GM21515 (cell line): ENCODE measurements at regions not wholly inside any gene's neighbourhood (a gene's known extent, or its start where the extent isn't known, plus 50 kb on each side); places are given as distances from the start of the nearest gene placed in this dataset.
"Not testable (repeated sequence)": the region's sequence is repeated elsewhere in the genome, so short reads cannot be mapped to it uniquely, and the experiment has no call there.

ENCODE experiments used
- ATAC-seq: cut with Tn5 transposase; IDR thresholded peaks from one replicate; pipeline ENCODE4 v1.9.1; 2021; ENCODE audit not compliant: unreplicated experiment

DNA sequence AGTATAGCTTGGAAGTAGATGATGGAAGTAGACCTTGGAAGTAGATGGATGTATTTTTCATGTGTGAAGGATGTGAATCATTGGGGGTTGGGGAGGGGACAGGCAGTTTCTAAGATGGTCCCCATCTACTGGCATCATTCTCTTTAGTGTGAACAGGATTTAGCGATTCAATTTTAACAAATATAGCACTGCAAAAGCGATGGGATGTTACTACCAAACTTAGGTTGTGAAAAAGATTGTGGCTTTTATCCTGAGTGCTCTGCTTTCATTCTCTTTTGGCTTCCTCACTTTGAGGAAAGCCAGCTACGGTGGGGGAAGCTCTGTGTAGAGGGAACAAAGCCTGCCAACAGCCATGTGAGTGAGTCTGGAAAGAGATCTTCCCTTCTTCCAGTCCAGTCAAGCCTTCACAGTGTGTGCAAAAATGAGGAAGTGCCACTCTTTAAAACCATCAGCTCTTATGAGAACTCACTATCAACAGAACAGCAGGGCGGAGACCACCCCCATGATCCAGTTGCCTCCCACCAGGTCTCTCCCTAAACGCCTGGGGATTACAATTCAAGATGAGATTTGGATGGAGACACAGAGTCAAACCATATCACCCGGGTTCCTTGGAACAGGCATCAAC is 441.4 kb downstream of the SH3GL2 start:
- ATAC-seq, result no peak

DNA sequence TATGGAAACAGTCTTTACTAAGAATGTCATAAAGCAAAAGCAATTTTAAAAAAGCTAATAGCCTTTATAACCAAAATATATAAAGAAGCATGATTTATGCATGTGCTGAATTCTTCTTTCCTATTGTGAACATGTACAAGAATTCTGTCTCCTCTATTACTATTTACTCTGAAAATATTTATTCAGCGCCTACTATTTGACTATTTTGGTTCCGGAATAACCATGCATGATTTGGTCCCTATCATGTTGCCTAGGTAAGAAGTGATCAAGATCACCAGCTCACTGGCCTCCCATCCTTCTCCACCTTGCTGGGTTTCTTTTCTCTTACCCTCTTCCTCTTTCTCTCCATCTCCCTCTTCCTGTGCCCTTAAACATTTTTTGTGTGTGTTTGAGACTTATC is 443.8 kb downstream of the SH3GL2 start:
- ATAC-seq, result no peak

DNA sequence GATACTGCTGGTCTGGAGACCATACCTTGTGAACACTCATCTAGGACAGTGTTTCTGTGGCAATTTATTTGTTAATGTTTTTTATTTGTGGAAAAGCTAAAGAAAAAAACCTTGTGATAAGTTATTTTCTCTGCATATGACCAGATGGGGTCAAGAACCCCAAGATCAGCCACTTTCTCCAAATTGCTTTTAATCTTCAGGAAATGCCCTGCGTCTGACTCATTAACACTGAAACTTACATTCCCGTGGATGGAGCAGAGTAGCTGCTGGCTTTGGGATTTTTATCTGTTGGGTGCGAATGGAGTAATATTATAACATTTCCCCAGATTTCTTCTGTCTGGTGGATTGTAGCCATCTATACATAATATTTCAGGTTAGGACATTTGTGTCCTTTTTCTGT is 444.5 kb downstream of the SH3GL2 start:
- ATAC-seq, result no peak

DNA sequence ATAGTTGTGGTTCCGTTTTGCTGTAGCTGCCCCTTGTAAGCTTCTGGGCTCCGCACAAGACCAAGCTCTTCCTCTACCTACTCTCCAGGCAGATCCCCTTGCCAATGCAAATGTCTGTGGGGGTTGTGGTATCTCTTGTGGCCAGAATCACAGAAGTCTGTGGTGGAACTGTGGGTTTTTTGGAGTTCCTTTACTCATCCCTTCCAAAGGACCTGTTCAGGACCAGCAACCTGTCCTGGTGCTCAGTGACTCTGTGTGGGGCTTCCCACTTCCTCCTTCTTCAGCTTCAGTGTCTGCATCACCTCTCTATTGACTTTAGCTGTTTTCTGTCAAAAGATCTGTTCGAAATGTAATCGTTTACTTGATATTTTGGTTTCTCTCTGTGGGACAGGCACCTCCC is 441.3 kb upstream of the ADAMTSL1 start:
- ATAC-seq, result no peak

DNA sequence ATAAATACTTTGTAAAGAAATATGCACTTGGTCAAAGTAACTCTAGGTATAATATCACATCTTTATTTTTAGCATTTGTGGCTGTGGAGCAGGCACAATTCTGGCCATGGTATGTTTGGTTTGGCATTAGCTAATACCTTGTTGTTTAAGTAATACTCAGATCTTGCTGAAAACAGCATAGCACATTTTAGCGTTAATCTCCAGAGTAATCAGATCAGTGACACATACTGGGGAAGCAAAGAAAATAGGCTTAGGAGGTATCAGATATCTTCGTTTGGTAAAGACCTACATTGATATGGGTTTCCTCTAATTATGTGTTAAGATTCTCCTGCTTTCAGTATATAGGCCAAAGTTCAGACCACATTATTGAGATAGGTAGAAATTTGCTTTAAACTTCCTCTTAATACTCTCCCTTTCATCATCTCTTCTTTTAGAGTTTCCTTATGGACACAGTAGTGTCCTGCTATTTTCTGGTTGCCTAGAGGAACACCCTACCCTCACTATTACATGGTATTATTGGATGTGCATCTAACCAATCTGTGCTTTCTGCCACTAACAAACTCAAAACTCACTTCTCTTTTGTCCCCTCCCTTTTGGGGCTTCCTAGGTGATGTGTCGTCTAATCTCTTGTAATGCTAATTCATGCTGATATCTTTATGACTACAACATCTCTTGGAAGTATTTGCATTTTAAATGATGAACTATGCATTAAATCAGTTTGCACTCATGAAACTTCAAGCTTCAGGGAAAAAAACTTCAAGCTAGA is 437.3 kb upstream of the ADAMTSL1 start:
- ATAC-seq, result no peak

DNA sequence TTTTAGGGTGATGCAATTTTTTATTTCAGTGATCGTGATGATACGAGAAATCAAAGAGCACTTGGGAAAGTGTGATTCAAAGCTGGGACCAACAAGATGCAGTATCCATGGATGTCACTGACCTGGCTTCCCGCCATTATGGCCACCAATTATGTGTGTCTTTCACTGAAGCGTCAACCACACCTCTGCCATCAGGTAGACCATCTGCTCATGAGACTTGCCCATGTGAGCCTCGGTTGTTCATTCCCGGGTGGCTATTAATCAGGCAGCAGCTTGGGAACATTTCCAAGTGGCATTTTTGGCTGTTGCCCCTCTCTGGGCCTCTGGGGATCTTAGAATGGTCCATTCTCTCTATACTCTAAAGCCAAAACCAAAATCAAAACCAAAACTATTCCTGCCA is 436.0 kb upstream of the ADAMTSL1 start:
- ATAC-seq, result no peak

DNA sequence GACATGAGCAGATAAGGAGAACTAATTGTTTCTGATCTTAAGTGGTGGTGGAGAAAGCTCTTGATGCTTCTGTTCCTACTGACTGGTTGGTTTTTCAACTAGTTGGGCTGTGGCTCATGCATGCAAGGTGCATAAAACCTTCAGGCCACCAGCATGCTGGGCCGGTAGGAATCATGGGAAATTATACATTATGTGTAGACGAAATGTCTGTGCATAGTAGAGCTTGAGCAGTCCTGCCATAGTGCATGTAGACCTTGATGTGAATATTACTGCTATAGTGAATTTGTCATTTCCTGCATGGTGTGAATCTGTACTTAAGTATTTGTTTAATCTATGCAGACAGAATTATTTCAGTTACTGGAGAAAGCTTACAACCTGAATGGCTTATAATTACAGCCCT is 433.6 kb upstream of the ADAMTSL1 start:
- no peak for ATAC-seq

DNA sequence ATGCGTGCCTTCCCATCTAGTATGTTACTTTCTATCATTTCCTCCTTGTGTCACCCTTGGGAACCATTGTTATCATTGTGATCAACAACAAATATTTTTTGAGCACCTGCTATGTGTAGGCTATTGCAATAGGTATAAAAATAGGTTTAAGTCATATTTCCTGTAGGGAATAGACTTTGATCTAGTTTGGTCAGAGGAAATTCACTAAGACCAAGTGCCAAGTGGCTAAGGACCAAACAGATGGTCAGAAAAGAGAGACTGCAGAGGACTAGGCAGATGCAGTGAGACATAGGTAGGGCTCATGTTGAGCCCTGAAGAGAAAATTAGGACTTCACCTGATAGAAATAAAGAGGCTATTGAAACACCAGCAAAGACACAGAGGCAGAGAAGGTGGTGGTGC is 430.0 kb upstream of the ADAMTSL1 start:
- no peak for ATAC-seq

DNA sequence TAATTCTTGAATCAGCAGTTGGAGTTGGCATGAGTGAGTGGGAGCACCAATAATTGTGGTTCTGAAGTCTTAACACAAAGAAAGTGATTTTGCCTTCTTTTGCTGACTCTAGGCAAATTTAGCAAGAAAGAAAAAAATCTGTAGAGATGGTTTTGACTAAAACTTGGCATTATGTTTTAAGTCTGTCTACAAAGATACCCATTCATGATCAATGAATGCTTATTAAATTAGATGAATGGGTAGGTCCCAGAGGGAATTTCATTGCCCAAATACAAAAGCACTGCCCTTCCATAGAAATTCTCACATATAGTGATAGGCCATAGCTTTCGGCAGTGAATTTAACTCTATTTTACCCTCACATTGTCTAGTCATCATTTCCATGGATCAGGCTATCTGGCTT is 428.6 kb upstream of the ADAMTSL1 start:
- ATAC-seq, result no peak

DNA sequence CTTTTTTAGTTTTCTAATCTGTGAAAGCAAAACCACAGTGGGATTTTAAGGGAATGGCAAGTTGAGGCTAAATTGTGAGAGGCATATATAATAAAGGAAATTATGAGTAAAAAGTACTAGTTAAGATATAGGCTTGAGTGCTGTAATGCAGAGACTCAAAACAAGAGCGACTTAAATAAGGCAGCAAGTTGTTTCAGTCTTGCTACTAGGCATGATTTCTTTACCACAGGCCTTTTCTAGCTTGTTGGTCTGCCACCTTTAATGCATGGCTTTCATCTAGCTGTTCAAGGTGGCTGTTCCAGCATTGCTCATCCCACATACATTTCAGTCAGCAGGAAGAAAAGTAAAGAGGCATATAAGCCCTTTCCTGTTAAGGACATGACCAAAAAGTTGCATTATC is 427.9 kb upstream of the ADAMTSL1 start:
- no peak for ATAC-seq

DNA sequence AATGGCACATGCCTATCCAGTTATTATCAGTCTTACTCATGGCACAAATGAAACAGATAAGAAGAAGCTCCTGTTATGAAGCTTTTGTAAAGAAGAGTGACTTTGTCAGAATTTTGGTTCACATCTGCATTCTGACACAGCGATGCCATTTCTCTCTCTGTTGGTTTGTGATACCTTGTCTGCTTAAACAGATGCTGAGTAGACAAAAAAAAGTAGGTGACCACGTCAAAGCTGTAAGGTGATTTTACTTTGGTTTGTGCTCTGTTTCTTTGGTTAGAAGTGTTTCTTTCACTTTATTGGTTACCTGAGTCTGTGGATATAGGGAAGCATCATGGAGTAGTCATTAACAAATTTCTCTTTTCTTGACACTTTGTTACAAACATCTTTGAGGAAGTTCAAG is 422.3 kb upstream of the ADAMTSL1 start:
- ATAC-seq, result no peak

DNA sequence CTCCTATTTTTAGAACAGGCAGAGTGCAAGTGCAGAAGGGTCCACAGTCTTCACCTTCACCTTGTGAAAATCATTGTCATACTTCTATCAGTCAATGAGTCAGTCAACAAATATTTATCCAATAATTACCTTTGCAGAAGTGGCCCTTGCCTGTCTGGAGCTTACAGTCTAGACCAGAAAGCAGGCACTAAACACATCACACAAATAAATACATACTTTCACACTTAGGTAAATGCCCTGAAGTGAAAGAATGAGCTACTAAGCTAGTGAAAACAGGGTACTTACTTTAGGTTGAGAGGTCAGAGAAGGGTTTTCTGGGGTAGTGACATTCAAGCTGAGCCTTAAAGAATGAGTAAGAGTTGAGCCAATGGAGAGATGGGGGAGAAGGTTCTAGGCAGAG is 421.9 kb upstream of the ADAMTSL1 start:
- ATAC-seq, result no peak

DNA sequence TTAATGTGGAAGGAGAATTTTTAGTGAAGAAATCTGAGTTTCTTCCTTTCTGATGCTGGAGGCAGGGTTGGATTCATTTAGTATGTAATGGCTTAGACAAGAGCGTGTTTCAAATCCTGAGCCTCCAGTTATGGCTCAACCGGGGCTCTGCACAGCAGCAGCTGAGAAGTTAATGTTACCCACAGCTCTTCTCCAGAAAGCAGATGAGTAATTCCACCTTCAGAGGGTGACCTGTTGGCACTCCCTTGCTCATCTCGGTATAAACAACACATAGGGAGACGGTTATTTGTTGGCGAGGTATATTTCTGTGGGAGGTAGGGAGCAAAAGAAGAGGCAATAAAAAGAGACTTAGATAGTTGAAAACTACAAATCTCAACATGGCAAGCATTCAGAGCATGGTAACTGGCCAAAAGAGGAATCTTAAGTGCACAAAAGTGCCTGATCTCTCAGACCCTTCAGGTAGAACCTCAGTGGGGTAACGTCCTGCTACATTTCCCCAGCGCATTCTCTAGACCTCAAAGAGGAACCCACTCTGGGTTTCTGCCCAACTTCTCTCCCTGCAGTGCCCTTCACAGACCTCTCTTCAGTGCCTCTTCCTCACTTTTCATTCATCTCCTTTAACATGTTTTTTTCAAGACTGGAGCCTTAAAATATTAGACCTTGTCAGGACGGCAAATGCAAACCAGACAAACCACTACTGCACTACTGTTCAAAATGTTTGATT is 417.5 kb upstream of the ADAMTSL1 start:
- ATAC-seq, result peak; percentile 11

DNA sequence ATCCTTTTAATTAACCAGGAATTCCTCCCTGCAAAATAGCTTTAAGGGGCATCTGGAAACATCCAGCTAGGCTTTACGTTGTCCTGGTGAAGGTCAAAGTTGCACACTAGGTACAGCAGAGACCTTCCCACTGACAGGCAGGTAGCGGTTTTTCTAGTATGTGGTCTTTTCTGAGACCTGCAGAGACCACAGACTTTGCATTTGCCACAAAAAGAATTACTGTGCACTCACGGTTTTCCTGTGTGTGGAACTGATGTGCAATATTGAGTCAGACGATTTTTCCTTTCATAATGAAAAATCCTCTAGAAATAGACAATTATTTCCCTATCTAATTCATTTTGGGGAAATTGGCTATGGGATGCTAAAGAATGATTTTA is 417.0 kb upstream of the ADAMTSL1 start:
- ATAC-seq, result peak; percentile 97

DNA sequence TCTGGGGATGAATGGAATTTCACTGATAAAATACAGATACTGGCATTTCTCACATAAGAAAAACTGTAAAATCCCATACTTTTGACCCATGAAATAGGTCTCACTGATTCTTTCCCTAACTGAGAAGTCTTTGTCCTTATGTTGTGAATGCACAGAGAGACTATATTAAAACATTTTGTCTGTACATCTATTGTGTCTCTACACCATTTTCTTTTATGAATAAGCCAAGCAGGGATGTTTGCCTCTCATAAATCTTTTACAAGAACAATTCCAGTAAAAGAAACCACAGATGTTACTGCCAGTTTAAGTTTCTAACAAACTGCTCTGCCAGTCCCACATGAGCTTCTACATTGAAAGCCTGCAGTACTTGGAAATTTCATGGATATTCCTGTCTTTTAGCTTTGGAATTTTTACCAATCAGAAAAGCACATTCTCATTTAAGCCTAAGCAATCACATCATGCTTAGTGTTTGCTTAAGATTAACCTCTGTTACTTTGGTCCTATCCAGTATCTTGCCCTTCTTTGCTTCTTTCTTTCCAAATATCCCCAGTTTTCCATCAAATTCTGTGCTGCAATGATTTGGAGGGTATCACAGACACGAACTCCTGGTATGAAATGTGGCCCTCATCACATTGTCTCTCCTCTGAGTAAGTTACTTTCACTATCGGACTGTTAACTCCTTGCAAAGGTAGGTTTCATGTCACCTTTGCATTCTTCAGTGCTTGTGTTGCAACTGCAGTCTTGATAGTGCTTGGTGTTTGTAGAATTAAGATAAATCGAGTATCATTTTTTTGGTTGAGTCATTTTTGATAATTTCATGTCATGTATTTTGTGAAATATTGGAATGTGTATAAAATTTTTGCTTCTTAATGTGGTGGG is 415.1 kb upstream of the ADAMTSL1 start:
- no peak for ATAC-seq

DNA sequence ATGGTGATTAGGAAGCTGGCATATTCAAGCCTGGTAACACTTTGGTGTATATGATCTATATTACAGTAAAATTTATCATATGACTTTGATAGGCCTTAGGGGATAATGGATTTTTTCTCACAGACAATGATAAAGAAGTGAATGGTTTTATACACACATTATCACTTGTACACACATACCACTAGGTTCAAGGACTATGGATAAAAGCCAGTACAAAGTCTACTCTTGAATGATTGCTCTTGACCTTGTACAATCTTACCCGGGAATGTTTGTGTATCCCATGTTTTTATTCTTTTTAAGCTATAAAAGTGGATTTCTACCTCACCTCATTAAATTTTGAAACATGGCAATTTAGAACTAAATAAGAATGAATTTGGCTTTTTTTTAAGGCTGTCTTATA is 414.5 kb upstream of the ADAMTSL1 start:
- no peak for ATAC-seq

DNA sequence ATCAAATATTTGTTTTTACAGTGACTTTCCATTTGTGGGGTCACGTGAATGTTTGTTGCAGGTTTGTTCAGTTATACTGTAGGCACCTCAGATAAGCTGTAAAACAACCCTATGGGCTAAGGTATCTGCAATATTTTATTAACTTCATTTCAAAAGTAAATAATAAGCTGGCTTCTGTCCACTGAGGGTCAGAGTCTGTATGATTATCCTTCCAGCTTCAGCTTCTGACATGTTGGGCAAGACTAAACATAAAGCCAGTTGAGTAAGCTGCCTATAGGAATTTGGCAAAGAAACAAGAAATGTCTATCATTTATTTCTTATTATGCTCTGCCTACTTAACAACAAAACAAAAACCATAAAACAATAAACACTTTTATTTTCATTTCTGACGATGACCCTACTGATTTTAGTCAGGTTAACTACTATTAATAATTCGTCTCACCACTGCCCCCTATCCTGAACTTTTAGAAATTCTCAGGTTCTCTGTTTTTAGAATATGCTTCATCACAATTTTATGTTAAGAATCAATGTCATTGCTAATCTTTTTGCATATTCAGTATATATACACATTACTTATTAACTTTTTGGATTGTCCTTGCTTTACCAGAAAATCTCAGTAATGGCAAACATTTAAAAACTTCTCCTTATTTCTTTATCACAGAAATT is 413.6 kb upstream of the ADAMTSL1 start:
- ATAC-seq, result no peak

DNA sequence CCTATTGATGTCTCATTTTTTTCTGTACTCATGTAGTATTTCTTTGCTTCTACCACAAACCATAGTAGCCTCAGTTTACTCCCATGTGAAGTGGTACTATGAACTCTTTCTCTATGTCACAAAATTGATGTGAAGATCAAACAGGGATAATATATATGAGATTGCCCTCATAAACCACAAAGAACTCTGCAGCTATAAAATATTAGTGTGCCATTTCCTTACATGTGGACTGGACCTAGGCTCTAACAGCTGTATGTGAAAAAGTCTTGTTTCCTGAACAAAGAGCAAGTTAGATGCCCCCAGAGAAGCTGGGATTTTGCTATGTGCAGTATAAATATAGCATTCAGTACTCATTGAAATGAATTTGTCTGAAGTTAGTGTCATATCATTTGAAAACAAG is 412.6 kb upstream of the ADAMTSL1 start:
- no peak for ATAC-seq

DNA sequence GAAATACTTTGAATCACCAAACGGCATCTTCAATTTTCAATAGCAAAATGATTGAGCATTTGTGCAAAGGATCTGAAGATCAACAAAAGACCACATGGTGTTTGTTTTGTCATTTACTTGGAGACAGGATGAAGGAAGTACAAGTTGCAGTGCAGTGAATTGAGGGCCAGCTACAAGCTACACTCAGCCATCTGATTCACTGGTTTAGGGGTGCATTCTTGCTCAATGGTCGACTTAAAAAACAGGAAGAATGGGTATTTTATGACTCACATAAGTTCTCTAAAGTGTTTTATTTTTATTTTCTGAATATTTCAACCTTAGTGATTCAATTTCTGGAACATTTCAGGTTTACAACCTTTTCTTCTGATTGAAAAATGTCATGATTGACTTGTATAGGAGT is 412.1 kb upstream of the ADAMTSL1 start:
- ATAC-seq, result no peak

DNA sequence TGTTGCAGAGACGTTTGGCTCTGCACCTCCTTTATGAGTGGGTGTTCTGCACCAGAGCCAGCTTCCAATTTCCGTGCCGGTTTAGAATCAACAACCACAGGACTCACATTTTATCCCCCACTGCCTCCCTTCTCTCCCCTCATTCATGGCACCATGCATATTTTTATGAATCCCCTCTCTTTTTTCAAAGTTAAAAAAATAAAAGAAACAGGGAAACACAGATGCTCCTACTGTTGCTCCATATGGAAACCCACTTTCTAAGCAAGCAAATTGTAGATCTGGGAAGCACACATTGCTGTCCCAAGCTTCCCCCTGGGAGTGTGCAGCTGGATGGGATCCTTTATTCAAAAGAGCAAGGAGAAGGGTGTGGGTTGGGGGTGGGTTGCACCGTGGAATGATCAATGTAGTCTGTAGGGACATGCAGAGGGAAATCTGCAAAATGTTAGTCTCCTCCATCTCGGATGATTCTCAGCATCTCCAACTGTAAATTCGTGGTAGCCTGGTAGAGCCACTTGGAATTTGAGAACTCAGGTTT is 410.0 kb upstream of the ADAMTSL1 start:
- no peak for ATAC-seq

DNA sequence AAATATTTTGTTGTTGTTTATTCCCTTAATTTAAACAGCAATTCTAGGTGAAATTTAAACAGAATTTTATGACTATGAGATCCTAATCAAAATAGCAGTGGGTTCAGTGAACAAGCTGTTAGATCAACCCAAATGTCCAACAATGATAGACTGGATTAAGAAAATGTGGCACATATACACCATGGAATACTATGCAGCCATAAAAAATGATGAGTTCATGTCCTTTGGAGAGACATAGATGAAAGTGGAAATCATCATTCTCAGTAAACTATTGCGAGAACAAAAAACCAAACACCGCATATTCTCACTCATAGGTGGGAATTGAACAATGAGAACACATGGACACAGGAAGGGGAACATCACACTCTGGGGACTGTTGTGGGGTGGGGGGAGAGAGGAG is 407.3 kb upstream of the ADAMTSL1 start:
- not testable (repeated sequence) for ATAC-seq
